Stimulated activated CD4-positive, alpha-beta T cell treated with anti-CD3 and anti-CD28 coated beads, TNF-alpha, amount 100 ng/mL, for 1 hour (primary cell): ENCODE measurements at regions not wholly inside any gene's neighbourhood (a gene's known extent, or its start where the extent isn't known, plus 50 kb on each side); places are given as distances from the start of the nearest gene placed in this dataset.
"Not testable (repeated sequence)": the region's sequence is repeated elsewhere in the genome, so short reads cannot be mapped to it uniquely, and the experiment has no call there.

ENCODE experiments used
- DNase-seq, 3 donors: peaks; one replicate each; pipeline ENCODE4 v3.0.0-alpha.2; 2020; ENCODE audit warnings: low read depth in 3 of 3, low spot score in 1 of 3

GRCh38 chr7:65062566-65062965 is 56.1 kb upstream of the ERV3-1 start:
- DNase-seq, result not testable (repeated sequence)

GRCh38 chr7:65059247-65059646 is 52.8 kb upstream of the ERV3-1 start:
- DNase-seq, result not testable (repeated sequence)
